HL-60 (cell line): ENCODE measurements at regions not wholly inside any gene's neighbourhood (a gene's known extent, or its start where the extent isn't known, plus 50 kb on each side); places are given as distances from the start of the nearest gene placed in this dataset.

Experiments
- DNase-seq, 2 experiments: peaks; one replicate each; pipeline ENCODE4 v3.0.0-alpha.2; 2010 to 2020; ENCODE audit warnings: low read depth in 1 of 2, low spot score in 1 of 2
- H3K27ac ChIP-seq: fragments of 250-450 bp; sonication (Bioruptor Pico); replicated peaks from 2 replicates; pipeline ENCODE4 v1.5.1; 2020; ENCODE audit warnings: mild to moderate bottlenecking, moderate library complexity
- H3K27me3 ChIP-seq: fragments of 250-450 bp; sonication (Bioruptor Pico); 2 replicates; pipeline ENCODE4 v1.5.1; 2021; ENCODE audit warnings: mild to moderate bottlenecking, moderate library complexity; ENCODE audit not compliant: insufficient read depth, poor library complexity, severe bottlenecking
- H3K4me3 ChIP-seq: replicated peaks from 2 replicates; pipeline ENCODE4 v1.5.1; 2011; ENCODE audit warnings: mild to moderate bottlenecking, control low read depth, low read length; ENCODE audit not compliant: insufficient read depth
- GABPA ChIP-seq: IDR thresholded peaks from 2 replicates; pipeline ENCODE4 v1.6.1; 2012; ENCODE audit warnings: low read depth
- POLR2AphosphoS5 ChIP-seq: IDR thresholded peaks from 2 replicates; pipeline ENCODE4 v1.6.1; 2012; ENCODE audit warnings: low read depth
- SPI1 ChIP-seq: IDR thresholded peaks from 2 replicates; pipeline ENCODE4 v1.6.1; 2012; ENCODE audit warnings: low read depth, mild to moderate bottlenecking, borderline replicate concordance
- TF ChIP-seq, protein P1 (sequence below): IDR thresholded peaks from 2 replicates; pipeline ENCODE4 v1.6.1; 2012; ENCODE audit warnings: low read depth; ENCODE audit not compliant: insufficient replicate concordance
- TF ChIP-seq, protein P2 (sequence below): IDR thresholded peaks from one replicate; pipeline ENCODE4 v1.5.1; 2011; ENCODE audit warnings: low read length, control low read depth, inconsistent platforms; ENCODE audit not compliant: insufficient read depth

DNA sequence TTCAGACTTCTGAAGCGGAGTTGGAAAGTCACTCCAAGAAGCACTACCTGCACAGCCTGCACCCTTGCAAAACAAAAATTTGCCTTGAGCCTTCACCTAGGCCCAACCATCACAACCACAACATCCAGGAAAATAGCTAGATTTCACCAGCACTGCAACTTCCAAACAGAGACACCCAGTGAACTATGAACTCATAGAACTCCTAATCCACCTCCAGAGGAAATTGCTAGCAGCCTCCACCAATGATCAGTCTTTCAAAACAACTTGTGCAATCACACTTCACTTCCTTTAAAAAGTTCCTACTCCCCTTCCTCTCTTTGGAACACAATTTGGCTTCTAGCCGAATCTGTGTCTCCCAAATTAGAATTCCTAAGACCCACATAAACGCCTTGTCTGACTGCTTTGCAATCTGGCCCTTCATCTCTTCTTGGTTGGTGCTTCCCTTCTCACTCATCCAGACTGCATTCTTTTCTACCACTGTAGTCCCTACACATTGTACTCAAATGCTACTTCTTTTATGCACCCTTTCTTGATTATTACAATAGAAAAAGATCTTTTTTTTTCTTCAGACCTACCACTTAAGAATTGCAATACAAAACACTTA, 489.2 kb upstream of the ARGLU1 start:
- no peak for DNase-seq
- no peak overlapping the region for H3K27ac ChIP-seq
- H3K4me3 ChIP-seq, result no peak overlapping the region
- H3K27me3 ChIP-seq, result no peaks in the 10 kb centered on the region
- TF ChIP-seq, protein P1, sequence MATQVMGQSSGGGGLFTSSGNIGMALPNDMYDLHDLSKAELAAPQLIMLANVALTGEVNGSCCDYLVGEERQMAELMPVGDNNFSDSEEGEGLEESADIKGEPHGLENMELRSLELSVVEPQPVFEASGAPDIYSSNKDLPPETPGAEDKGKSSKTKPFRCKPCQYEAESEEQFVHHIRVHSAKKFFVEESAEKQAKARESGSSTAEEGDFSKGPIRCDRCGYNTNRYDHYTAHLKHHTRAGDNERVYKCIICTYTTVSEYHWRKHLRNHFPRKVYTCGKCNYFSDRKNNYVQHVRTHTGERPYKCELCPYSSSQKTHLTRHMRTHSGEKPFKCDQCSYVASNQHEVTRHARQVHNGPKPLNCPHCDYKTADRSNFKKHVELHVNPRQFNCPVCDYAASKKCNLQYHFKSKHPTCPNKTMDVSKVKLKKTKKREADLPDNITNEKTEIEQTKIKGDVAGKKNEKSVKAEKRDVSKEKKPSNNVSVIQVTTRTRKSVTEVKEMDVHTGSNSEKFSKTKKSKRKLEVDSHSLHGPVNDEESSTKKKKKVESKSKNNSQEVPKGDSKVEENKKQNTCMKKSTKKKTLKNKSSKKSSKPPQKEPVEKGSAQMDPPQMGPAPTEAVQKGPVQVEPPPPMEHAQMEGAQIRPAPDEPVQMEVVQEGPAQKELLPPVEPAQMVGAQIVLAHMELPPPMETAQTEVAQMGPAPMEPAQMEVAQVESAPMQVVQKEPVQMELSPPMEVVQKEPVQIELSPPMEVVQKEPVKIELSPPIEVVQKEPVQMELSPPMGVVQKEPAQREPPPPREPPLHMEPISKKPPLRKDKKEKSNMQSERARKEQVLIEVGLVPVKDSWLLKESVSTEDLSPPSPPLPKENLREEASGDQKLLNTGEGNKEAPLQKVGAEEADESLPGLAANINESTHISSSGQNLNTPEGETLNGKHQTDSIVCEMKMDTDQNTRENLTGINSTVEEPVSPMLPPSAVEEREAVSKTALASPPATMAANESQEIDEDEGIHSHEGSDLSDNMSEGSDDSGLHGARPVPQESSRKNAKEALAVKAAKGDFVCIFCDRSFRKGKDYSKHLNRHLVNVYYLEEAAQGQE, result no peak
- TF ChIP-seq, protein P2, sequence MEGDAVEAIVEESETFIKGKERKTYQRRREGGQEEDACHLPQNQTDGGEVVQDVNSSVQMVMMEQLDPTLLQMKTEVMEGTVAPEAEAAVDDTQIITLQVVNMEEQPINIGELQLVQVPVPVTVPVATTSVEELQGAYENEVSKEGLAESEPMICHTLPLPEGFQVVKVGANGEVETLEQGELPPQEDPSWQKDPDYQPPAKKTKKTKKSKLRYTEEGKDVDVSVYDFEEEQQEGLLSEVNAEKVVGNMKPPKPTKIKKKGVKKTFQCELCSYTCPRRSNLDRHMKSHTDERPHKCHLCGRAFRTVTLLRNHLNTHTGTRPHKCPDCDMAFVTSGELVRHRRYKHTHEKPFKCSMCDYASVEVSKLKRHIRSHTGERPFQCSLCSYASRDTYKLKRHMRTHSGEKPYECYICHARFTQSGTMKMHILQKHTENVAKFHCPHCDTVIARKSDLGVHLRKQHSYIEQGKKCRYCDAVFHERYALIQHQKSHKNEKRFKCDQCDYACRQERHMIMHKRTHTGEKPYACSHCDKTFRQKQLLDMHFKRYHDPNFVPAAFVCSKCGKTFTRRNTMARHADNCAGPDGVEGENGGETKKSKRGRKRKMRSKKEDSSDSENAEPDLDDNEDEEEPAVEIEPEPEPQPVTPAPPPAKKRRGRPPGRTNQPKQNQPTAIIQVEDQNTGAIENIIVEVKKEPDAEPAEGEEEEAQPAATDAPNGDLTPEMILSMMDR, result no peak
- TF ChIP-seq GABPA (no peak), POLR2AphosphoS5 (no peak), SPI1 (no peak)

DNA sequence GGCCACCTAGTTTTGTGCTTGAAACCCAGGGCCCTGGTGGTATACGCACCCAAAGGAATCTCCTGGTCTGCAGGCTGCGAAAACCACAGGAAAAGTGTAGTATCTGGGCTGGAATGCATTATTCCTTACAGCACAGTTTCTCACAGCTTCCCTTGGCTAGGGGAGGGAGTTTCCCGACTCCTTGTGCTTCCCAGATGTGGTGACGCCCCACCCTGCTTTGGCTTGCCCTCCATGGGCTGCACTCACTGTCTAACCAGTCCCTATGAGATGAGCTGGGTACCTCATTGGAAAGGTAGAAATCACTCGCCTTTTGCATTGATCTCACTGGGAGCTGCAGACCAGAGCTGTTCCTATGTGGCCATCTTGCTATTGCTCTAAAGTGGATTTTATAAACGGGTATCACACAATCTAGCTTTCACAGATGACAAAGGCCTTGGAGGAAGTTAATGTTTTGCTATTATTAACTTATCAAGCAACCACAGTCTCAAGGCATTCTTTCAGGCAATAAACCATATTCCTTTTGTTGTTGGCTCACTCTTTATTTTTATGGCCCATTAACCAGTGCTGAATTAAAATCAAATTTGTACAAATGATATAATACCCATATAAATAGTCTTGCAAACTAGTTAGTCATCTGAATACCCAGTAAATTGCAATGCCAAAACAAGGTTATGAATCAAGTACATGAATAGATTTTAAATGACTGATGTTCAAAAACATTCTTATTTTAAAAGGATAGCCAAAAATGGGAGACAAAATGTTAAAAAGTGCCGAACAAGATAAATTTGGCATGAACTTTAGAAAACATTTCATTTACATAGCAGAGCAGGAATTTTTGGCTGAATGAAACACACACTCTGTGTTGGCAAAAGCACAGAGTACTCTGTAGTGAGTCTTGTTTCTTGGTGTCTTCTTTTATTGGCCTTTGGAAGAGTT, 475.4 kb upstream of the ARGLU1 start:
- TF ChIP-seq POLR2AphosphoS5 (no peak), GABPA (no peak), SPI1 (no peak)
- TF ChIP-seq, protein P2, result no peak
- TF ChIP-seq, protein P1, result no peak
- no peaks in the 10 kb centered on the region for H3K27me3 ChIP-seq
- DNase-seq, result no peak
- no peak overlapping the region for H3K4me3 ChIP-seq
- H3K27ac ChIP-seq, result no peak overlapping the region

DNA sequence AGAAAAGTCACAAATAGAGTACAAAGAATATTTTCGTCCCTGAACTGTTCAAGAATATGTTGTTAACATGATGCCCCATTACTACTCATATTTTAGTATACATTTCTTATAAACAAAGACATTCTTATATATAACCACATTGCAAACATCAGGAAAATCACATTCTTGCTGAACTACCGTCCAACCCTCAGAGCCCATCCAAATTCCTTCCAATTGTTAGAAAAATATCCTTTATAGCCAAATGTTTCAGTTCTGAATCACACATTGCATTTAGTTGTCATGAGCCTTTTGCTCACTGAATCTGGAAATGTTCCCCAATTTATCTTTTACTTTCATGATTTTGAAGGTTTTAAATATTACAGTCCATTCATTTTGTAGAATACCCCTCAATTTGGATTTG, 467.8 kb upstream of the ARGLU1 start:
- TF ChIP-seq, protein P2, result no peak
- TF ChIP-seq GABPA, result no peak
- TF ChIP-seq, protein P1, result no peak
- no peak for TF ChIP-seq SPI1
- TF ChIP-seq POLR2AphosphoS5, result no peak
- DNase-seq, result no peak
- no peak overlapping the region for H3K27ac ChIP-seq
- no peak overlapping the region for H3K4me3 ChIP-seq
- no peaks in the 10 kb centered on the region for H3K27me3 ChIP-seq
